ENCODE measurements at regions not wholly inside any gene's neighbourhood (a gene's known extent, or its start where the extent isn't known, plus 50 kb on each side); places are given as distances from the start of the nearest gene placed in this dataset.

- TF ChIP-seq, protein P1, sequence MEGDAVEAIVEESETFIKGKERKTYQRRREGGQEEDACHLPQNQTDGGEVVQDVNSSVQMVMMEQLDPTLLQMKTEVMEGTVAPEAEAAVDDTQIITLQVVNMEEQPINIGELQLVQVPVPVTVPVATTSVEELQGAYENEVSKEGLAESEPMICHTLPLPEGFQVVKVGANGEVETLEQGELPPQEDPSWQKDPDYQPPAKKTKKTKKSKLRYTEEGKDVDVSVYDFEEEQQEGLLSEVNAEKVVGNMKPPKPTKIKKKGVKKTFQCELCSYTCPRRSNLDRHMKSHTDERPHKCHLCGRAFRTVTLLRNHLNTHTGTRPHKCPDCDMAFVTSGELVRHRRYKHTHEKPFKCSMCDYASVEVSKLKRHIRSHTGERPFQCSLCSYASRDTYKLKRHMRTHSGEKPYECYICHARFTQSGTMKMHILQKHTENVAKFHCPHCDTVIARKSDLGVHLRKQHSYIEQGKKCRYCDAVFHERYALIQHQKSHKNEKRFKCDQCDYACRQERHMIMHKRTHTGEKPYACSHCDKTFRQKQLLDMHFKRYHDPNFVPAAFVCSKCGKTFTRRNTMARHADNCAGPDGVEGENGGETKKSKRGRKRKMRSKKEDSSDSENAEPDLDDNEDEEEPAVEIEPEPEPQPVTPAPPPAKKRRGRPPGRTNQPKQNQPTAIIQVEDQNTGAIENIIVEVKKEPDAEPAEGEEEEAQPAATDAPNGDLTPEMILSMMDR (IDR thresholded peaks at IDR 0.05) = no peak
- no peak for TF ChIP-seq POLR2AphosphoS5 (IDR thresholded peaks at IDR 0.05; ENCODE audit: low read depth, low read length)
- no peak for TF ChIP-seq TCF7L2 (IDR thresholded peaks at IDR 0.05; ENCODE audit: low read depth, low read length)
- no peak for TF ChIP-seq REST (IDR thresholded peaks at IDR 0.05; ENCODE audit: insufficient read depth in 1 of 2, low read depth in 2 of 2, low read length in 1 of 2)
Observed at GRCh38 chr5:97919719-97920118, 736.7 kb upstream of the RIOK2 start.
